ENCODE measurements at regions not wholly inside any gene's neighbourhood (a gene's known extent, or its start where the extent isn't known, plus 50 kb on each side); places are given as distances from the start of the nearest gene placed in this dataset.

- no peak for TF ChIP-seq CTCF (IDR thresholded peaks at IDR 0.05; ENCODE audit: unreplicated experiment)
- ChIA-PET POLR2A (no interaction called here), CTCF (interaction anchor here (0.6 kb wide), 1 partner anchor 85 kb away, joined by 3 read pairs; no protein-coding TSS in a partner anchor)
- no TSS peak for BruUV-seq (replicated peaks)
- DNase-seq (ENCODE audit: unreplicated experiment): no peak
- Mint-ChIP-seq H3K9me3 (ENCODE audit: unreplicated experiment) (peaks cover 8% of the 10 kb centered on the region), H3K4me1 (ENCODE audit: insufficient read depth, unreplicated experiment) (peaks cover 6% of the 10 kb centered on the region), H3K4me3 (ENCODE audit: unreplicated experiment) (no peak overlapping the region), H3K27me3 (ENCODE audit: insufficient read depth, unreplicated experiment) (no peaks in the 10 kb centered on the region), H3K27ac (ENCODE audit: low read depth, unreplicated experiment) (no peak overlapping the region), H3K36me3 (ENCODE audit: insufficient read depth, unreplicated experiment) (no peaks in the 10 kb centered on the region)
- intact Hi-C loops (cut with micrococcal nuclease): no loop called here
These were observed 159.3 kb upstream of the SERPINE2 start for GRCh38 chr2:224198436-224198835.

DNA sequence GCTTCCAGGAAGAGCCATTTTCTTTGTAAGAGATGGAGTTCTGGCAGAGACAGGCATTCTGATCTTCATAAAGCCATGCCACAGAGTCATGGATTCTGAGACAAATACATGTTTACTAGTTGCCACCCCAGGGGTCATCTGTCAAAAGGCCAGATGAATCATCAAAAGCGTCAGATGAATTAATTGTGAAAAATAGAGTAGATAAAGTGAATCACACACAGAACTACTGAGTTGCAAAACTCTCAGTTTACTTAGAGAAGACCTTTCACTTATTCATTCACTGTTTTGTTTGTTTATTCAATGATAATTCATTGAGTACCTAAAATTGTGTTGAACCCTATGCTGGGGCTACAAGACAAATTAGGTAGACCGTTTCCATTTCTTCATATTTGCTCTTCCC is 157.7 kb upstream of the SERPINE2 start:
- CTCF ChIA-PET: no interaction called here
- TF ChIP-seq CTCF (IDR thresholded peaks at IDR 0.05; ENCODE audit: unreplicated experiment): no peak
- no peaks in the 10 kb centered on the region for H3K36me3 Mint-ChIP-seq (ENCODE audit: insufficient read depth, unreplicated experiment)
- no peaks in the 10 kb centered on the region for H3K27me3 Mint-ChIP-seq (ENCODE audit: insufficient read depth, unreplicated experiment)
- POLR2A ChIA-PET: no interaction called here
- H3K27ac Mint-ChIP-seq (ENCODE audit: low read depth, unreplicated experiment): no peak overlapping the region
- H3K4me1 Mint-ChIP-seq (ENCODE audit: insufficient read depth, unreplicated experiment): peaks cover 6% of the 10 kb centered on the region
- peaks cover 8% of the 10 kb centered on the region for H3K9me3 Mint-ChIP-seq (ENCODE audit: unreplicated experiment)
- H3K4me3 Mint-ChIP-seq (ENCODE audit: unreplicated experiment): no peak overlapping the region
- peak; percentile 67 for DNase-seq (ENCODE audit: unreplicated experiment)
- no TSS peak for BruUV-seq (replicated peaks)
- intact Hi-C loops (cut with micrococcal nuclease): no loop called here

GRCh38 chr2:224195925-224196571 is 157.0 kb upstream of the SERPINE2 start:
- Mint-ChIP-seq H3K4me3 (ENCODE audit: unreplicated experiment) (no peak overlapping the region), H3K4me1 (ENCODE audit: insufficient read depth, unreplicated experiment) (peaks cover 6% of the 10 kb centered on the region), H3K36me3 (ENCODE audit: insufficient read depth, unreplicated experiment) (no peaks in the 10 kb centered on the region), H3K9me3 (ENCODE audit: unreplicated experiment) (peaks cover 8% of the 10 kb centered on the region), H3K27me3 (ENCODE audit: insufficient read depth, unreplicated experiment) (no peaks in the 10 kb centered on the region), H3K27ac (ENCODE audit: low read depth, unreplicated experiment) (no peak overlapping the region)
- no peak for DNase-seq (ENCODE audit: unreplicated experiment)
- TF ChIP-seq CTCF (IDR thresholded peaks at IDR 0.05; ENCODE audit: unreplicated experiment): no peak
- CTCF ChIA-PET: interaction anchor here (0.6 to 0.7 kb wide), 2 partner anchors 26 to 136 kb away, joined by 4 read pairs; no protein-coding TSS in a partner anchor
- intact Hi-C loops (cut with micrococcal nuclease): no loop called here
- no TSS peak for BruUV-seq (replicated peaks)
- POLR2A ChIA-PET: no interaction called here

GRCh38 chr2:224194161-224194560 is 155.1 kb upstream of the SERPINE2 start:
- no peaks in the 10 kb centered on the region for H3K36me3 Mint-ChIP-seq (ENCODE audit: insufficient read depth, unreplicated experiment)
- H3K27me3 Mint-ChIP-seq (ENCODE audit: insufficient read depth, unreplicated experiment): no peaks in the 10 kb centered on the region
- intact Hi-C loops (cut with micrococcal nuclease): no loop called here
- TF ChIP-seq CTCF (IDR thresholded peaks at IDR 0.05; ENCODE audit: unreplicated experiment): no peak
- H3K4me1 Mint-ChIP-seq (ENCODE audit: insufficient read depth, unreplicated experiment): peaks cover 6% of the 10 kb centered on the region
- peaks cover 8% of the 10 kb centered on the region for H3K9me3 Mint-ChIP-seq (ENCODE audit: unreplicated experiment)
- BruUV-seq (replicated peaks): no TSS peak
- no peak overlapping the region for H3K4me3 Mint-ChIP-seq (ENCODE audit: unreplicated experiment)
- POLR2A ChIA-PET: no interaction called here
- no peak for DNase-seq (ENCODE audit: unreplicated experiment)
- no peak overlapping the region for H3K27ac Mint-ChIP-seq (ENCODE audit: low read depth, unreplicated experiment)
- CTCF ChIA-PET: no interaction called here
